ENCODE measurements at regions not wholly inside any gene's neighbourhood (a gene's known extent, or its start where the extent isn't known, plus 50 kb on each side); places are given as distances from the start of the nearest gene placed in this dataset.

DNA sequence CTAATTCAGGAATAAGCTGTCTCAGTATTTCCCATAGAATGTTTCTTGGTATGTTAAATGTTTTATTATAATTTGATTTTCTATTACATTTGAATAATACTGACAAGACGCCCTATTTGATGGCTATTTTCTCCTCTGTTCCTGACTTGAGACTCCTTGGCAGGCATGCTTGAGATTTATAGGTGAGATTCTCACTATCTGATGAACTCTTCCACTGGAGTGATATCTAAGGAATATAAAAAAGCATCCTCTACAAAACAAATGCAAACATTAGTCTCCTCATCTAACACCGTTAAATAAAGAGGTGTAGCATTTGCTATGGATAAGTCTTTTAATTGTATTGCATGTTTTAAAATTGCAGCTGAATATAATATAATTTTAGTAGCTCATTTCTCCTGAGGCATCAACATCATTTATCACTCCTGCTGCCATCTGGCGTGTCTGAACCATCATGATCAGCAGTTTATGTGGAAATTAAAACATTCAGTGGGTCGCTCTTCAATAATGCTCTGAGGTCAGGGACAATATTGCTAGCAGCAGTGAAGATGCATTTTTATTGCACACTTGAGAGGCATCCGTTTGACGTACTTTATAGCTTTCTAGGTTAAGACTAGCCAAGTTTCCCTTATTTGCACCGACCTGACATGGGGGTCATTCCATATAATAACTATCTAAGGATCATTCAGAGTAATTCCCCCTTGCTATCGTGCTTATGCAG is 210.4 kb upstream of the GALNTL6 start:
- CTCF ChIA-PET: no interaction called here
- Mint-ChIP-seq H3K4me1 (peaks cover 4% of the 10 kb centered on the region), H3K27ac (no peak overlapping the region), H3K27me3 (no peaks in the 10 kb centered on the region), H3K4me3 (no peak overlapping the region), H3K9me3 (ENCODE audit: insufficient read depth) (no peaks in the 10 kb centered on the region)
- WGBS (ENCODE audit: insufficient coverage): 94% methylated on average over 4 of the region's 8 CpGs
- Histone ChIP-seq H3K27ac (ENCODE audit: low read length in 2 of 2) (no peak overlapping the region), H3K79me2 (ENCODE audit: control insufficient read depth, insufficient read depth, low read length) (no peaks in the 10 kb centered on the region), H3K36me3 (replicated peaks in 1 of 2; ENCODE audit: control extremely low read depth in 1 of 2, control insufficient read depth in 1 of 2, extremely low read depth in 1 of 2, insufficient read depth in 2 of 2, low read length in 1 of 2) (no peaks in the 10 kb centered on the region), H4K20me1 (ENCODE audit: control insufficient read depth, insufficient read depth, low read length, poor library complexity, severe bottlenecking) (no peaks in the 10 kb centered on the region), H3K4me1 (ENCODE audit: control insufficient read depth in 2 of 2, insufficient read depth in 2 of 2, low read length in 2 of 2) (no peaks in the 10 kb centered on the region), H2AFZ (ENCODE audit: insufficient read depth, low read depth, low read length, poor library complexity, severe bottlenecking) (no peak overlapping the region), H3K27me3 (replicated peaks in 1 of 4; ENCODE audit: control extremely low read depth in 1 of 4, control insufficient read depth in 3 of 4, insufficient read depth in 4 of 4, low read length in 3 of 4) (no peaks in the 10 kb centered on the region), H3K4me2 (replicated peaks; ENCODE audit: low read depth, low read length, poor library complexity, severe bottlenecking) (no peak overlapping the region), H3K4me3 (ENCODE audit: control extremely low read depth in 1 of 5, extremely low read depth in 1 of 5, insufficient read depth in 1 of 5, low read depth in 2 of 5, low read length in 4 of 5) (no peak overlapping the region), H3K9me3 (ENCODE audit: control extremely low read depth in 1 of 3, control insufficient read depth in 2 of 3, insufficient read depth in 1 of 3, low read length in 2 of 3) (peaks cover 0 to 2% (median 0%) of the 10 kb centered on the region in 3 donors), H3K9ac (ENCODE audit: low read length) (no peak overlapping the region)
- ATAC-seq (ENCODE audit: low read depth): no peak
- TF ChIP-seq, protein P1, sequence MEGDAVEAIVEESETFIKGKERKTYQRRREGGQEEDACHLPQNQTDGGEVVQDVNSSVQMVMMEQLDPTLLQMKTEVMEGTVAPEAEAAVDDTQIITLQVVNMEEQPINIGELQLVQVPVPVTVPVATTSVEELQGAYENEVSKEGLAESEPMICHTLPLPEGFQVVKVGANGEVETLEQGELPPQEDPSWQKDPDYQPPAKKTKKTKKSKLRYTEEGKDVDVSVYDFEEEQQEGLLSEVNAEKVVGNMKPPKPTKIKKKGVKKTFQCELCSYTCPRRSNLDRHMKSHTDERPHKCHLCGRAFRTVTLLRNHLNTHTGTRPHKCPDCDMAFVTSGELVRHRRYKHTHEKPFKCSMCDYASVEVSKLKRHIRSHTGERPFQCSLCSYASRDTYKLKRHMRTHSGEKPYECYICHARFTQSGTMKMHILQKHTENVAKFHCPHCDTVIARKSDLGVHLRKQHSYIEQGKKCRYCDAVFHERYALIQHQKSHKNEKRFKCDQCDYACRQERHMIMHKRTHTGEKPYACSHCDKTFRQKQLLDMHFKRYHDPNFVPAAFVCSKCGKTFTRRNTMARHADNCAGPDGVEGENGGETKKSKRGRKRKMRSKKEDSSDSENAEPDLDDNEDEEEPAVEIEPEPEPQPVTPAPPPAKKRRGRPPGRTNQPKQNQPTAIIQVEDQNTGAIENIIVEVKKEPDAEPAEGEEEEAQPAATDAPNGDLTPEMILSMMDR (IDR thresholded peaks at IDR 0.05): no peak
- TF ChIP-seq EZH2 (IDR thresholded peaks at IDR 0.05; ENCODE audit: borderline replicate concordance, insufficient read depth, low read depth, low read length, poor library complexity, severe bottlenecking): no peak
- no peak for DNase-seq
- intact Hi-C loops (cut with micrococcal nuclease): no loop called here
- POLR2A ChIA-PET: no interaction called here

DNA sequence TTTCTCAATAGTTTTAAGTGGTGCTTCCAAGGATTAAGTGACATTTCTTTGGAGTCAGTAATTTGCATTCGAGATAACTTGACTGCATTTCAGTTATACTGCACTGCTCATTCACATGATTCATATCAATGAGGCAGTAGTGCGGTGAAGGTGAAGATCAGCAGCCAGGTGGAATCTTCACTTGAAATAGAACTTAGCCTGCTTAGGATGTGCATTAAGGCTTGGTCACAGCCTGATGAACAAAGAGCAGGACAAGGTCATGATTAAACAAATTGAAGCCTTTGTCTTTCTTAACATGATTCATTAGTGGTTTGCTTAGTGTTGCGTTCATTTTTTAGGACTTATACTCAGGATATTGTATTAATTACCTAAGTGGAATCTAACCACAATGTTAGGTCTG is 212.1 kb upstream of the GALNTL6 start:
- Histone ChIP-seq H4K20me1 (ENCODE audit: control insufficient read depth, insufficient read depth, low read length, poor library complexity, severe bottlenecking) (no peaks in the 10 kb centered on the region), H2AFZ (ENCODE audit: insufficient read depth, low read depth, low read length, poor library complexity, severe bottlenecking) (no peak overlapping the region), H3K9me3 (ENCODE audit: control extremely low read depth in 1 of 3, control insufficient read depth in 2 of 3, insufficient read depth in 1 of 3, low read length in 2 of 3) (peaks cover 0 to 2% (median 0%) of the 10 kb centered on the region in 3 donors), H3K4me1 (ENCODE audit: control insufficient read depth in 2 of 2, insufficient read depth in 2 of 2, low read length in 2 of 2) (no peaks in the 10 kb centered on the region), H3K36me3 (replicated peaks in 1 of 2; ENCODE audit: control extremely low read depth in 1 of 2, control insufficient read depth in 1 of 2, extremely low read depth in 1 of 2, insufficient read depth in 2 of 2, low read length in 1 of 2) (no peaks in the 10 kb centered on the region), H3K9ac (ENCODE audit: low read length) (no peak overlapping the region), H3K27ac (ENCODE audit: low read length in 2 of 2) (no peak overlapping the region), H3K27me3 (replicated peaks in 1 of 4; ENCODE audit: control extremely low read depth in 1 of 4, control insufficient read depth in 3 of 4, insufficient read depth in 4 of 4, low read length in 3 of 4) (no peaks in the 10 kb centered on the region), H3K79me2 (ENCODE audit: control insufficient read depth, insufficient read depth, low read length) (no peaks in the 10 kb centered on the region), H3K4me2 (replicated peaks; ENCODE audit: low read depth, low read length, poor library complexity, severe bottlenecking) (no peak overlapping the region), H3K4me3 (ENCODE audit: control extremely low read depth in 1 of 5, extremely low read depth in 1 of 5, insufficient read depth in 1 of 5, low read depth in 2 of 5, low read length in 4 of 5) (no peak overlapping the region)
- Mint-ChIP-seq H3K4me1 (peaks cover 4% of the 10 kb centered on the region), H3K27ac (no peak overlapping the region), H3K4me3 (no peak overlapping the region), H3K9me3 (ENCODE audit: insufficient read depth) (no peaks in the 10 kb centered on the region), H3K27me3 (no peaks in the 10 kb centered on the region)
- no peak for ATAC-seq (ENCODE audit: low read depth)
- no peak for DNase-seq
- POLR2A ChIA-PET: no interaction called here
- 100% methylated on average over 1 of the region's 3 CpGs for WGBS (ENCODE audit: insufficient coverage)
- TF ChIP-seq, protein P1 (IDR thresholded peaks at IDR 0.05): no peak
- TF ChIP-seq EZH2 (IDR thresholded peaks at IDR 0.05; ENCODE audit: borderline replicate concordance, insufficient read depth, low read depth, low read length, poor library complexity, severe bottlenecking): no peak
- intact Hi-C loops (cut with micrococcal nuclease): no loop called here
- CTCF ChIA-PET: no interaction called here
